H1 (cell line): ENCODE measurements at regions not wholly inside any gene's neighbourhood (a gene's known extent, or its start where the extent isn't known, plus 50 kb on each side); places are given as distances from the start of the nearest gene placed in this dataset.

Experiments used
- CTBP2 ChIP-seq: IDR thresholded peaks from 2 replicates; pipeline ENCODE4 v1.7.0; 2011; ENCODE audit warnings: borderline replicate concordance, mild to moderate bottlenecking, moderate library complexity, mixed read lengths, low read length; ENCODE audit not compliant: insufficient read depth, insufficient read length
- SUZ12 ChIP-seq: fragments of 200-600 bp; sonication (generic); IDR thresholded peaks from 2 replicates; pipeline ENCODE4 v1.6.1; 2012; ENCODE audit warnings: mild to moderate bottlenecking, inconsistent platforms, low read length, moderate library complexity, mixed read lengths
- TF ChIP-seq, protein P1 (sequence below): fragments of 300-600 bp; sonication (generic); IDR thresholded peaks from 2 replicates; pipeline ENCODE4 v1.7.1; 2012; ENCODE audit warnings: low read length, moderate library complexity, mild to moderate bottlenecking, inconsistent platforms; ENCODE audit not compliant: insufficient replicate concordance

DNA sequence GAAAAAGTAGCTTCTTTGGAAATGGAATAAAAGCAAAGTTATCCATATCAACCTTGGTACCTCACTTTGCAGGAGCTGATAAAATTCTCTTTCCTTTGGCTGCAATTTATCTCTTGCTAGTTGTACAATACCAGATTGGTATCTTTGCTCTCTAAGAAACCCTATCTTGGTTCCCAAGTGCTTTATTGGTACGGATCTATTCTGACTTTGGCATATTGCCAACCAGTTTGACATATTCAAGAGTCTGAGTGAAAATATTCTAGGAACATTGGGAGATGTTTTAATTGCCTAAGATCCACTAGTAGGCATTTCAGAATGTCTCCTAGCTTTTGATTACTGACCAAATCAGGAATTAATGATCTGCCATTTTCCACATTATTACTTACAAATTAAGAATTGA, 167.2 kb upstream of the ATP2B1 start (continued):
- TF ChIP-seq, protein P1, sequence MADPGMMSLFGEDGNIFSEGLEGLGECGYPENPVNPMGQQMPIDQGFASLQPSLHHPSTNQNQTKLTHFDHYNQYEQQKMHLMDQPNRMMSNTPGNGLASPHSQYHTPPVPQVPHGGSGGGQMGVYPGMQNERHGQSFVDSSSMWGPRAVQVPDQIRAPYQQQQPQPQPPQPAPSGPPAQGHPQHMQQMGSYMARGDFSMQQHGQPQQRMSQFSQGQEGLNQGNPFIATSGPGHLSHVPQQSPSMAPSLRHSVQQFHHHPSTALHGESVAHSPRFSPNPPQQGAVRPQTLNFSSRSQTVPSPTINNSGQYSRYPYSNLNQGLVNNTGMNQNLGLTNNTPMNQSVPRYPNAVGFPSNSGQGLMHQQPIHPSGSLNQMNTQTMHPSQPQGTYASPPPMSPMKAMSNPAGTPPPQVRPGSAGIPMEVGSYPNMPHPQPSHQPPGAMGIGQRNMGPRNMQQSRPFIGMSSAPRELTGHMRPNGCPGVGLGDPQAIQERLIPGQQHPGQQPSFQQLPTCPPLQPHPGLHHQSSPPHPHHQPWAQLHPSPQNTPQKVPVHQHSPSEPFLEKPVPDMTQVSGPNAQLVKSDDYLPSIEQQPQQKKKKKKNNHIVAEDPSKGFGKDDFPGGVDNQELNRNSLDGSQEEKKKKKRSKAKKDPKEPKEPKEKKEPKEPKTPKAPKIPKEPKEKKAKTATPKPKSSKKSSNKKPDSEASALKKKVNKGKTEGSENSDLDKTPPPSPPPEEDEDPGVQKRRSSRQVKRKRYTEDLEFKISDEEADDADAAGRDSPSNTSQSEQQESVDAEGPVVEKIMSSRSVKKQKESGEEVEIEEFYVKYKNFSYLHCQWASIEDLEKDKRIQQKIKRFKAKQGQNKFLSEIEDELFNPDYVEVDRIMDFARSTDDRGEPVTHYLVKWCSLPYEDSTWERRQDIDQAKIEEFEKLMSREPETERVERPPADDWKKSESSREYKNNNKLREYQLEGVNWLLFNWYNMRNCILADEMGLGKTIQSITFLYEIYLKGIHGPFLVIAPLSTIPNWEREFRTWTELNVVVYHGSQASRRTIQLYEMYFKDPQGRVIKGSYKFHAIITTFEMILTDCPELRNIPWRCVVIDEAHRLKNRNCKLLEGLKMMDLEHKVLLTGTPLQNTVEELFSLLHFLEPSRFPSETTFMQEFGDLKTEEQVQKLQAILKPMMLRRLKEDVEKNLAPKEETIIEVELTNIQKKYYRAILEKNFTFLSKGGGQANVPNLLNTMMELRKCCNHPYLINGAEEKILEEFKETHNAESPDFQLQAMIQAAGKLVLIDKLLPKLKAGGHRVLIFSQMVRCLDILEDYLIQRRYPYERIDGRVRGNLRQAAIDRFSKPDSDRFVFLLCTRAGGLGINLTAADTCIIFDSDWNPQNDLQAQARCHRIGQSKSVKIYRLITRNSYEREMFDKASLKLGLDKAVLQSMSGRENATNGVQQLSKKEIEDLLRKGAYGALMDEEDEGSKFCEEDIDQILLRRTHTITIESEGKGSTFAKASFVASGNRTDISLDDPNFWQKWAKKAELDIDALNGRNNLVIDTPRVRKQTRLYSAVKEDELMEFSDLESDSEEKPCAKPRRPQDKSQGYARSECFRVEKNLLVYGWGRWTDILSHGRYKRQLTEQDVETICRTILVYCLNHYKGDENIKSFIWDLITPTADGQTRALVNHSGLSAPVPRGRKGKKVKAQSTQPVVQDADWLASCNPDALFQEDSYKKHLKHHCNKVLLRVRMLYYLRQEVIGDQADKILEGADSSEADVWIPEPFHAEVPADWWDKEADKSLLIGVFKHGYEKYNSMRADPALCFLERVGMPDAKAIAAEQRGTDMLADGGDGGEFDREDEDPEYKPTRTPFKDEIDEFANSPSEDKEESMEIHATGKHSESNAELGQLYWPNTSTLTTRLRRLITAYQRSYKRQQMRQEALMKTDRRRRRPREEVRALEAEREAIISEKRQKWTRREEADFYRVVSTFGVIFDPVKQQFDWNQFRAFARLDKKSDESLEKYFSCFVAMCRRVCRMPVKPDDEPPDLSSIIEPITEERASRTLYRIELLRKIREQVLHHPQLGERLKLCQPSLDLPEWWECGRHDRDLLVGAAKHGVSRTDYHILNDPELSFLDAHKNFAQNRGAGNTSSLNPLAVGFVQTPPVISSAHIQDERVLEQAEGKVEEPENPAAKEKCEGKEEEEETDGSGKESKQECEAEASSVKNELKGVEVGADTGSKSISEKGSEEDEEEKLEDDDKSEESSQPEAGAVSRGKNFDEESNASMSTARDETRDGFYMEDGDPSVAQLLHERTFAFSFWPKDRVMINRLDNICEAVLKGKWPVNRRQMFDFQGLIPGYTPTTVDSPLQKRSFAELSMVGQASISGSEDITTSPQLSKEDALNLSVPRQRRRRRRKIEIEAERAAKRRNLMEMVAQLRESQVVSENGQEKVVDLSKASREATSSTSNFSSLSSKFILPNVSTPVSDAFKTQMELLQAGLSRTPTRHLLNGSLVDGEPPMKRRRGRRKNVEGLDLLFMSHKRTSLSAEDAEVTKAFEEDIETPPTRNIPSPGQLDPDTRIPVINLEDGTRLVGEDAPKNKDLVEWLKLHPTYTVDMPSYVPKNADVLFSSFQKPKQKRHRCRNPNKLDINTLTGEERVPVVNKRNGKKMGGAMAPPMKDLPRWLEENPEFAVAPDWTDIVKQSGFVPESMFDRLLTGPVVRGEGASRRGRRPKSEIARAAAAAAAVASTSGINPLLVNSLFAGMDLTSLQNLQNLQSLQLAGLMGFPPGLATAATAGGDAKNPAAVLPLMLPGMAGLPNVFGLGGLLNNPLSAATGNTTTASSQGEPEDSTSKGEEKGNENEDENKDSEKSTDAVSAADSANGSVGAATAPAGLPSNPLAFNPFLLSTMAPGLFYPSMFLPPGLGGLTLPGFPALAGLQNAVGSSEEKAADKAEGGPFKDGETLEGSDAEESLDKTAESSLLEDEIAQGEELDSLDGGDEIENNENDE = no peak
- TF ChIP-seq SUZ12 = no peak
- no peak for TF ChIP-seq CTBP2
- TF ChIP-seq, all 59 proteins: peak for 0
